ENCODE measurements at regions not wholly inside any gene's neighbourhood (a gene's known extent, or its start where the extent isn't known, plus 50 kb on each side); places are given as distances from the start of the nearest gene placed in this dataset.
"Not testable (repeated sequence)": the region's sequence is repeated elsewhere in the genome, so short reads cannot be mapped to it uniquely, and the experiment has no call there.

- H3K4me1 ChIP-seq (replicated peaks; ENCODE audit: insufficient read depth); POLR2A ChIA-PET (ENCODE audit: unreplicated experiment); DNase-seq; H3F3A ChIP-seq (ENCODE audit: insufficient read depth, low read depth); CTCF ChIA-PET; H3K36me3 ChIP-seq (ENCODE audit: low read depth); H3K4me3 ChIP-seq; H3K79me2 ChIP-seq (ENCODE audit: low read depth); H3K27me3 ChIP-seq (ENCODE audit: insufficient read depth, low read depth); H3K27ac ChIP-seq; H3K9me2 ChIP-seq (ENCODE audit: insufficient read depth); H3K4me2 ChIP-seq; H2AFZ ChIP-seq; BruUV-seq (replicated peaks); H3K9me3 ChIP-seq (ENCODE audit: insufficient read depth, low read depth); intact Hi-C loops (cut with micrococcal nuclease; ENCODE audit: unreplicated experiment); H4K20me1 ChIP-seq (ENCODE audit: insufficient read depth): not testable (repeated sequence)
Measured at GRCh38 chr15:44829150-44829549, 92.8 kb downstream of the TRIM69 start.

GRCh38 chr15:44830692-44831408, 94.5 kb downstream of the TRIM69 start:
- intact Hi-C loops (cut with micrococcal nuclease; ENCODE audit: unreplicated experiment); H3F3A ChIP-seq (ENCODE audit: insufficient read depth, low read depth); CTCF ChIA-PET; H3K4me2 ChIP-seq; H3K79me2 ChIP-seq (ENCODE audit: low read depth); H4K20me1 ChIP-seq (ENCODE audit: insufficient read depth); H3K4me3 ChIP-seq; H3K9me3 ChIP-seq (ENCODE audit: insufficient read depth, low read depth); POLR2A ChIA-PET (ENCODE audit: unreplicated experiment); H3K4me1 ChIP-seq (replicated peaks; ENCODE audit: insufficient read depth); H3K27me3 ChIP-seq (ENCODE audit: insufficient read depth, low read depth); H3K9me2 ChIP-seq (ENCODE audit: insufficient read depth); BruUV-seq (replicated peaks); H3K36me3 ChIP-seq (ENCODE audit: low read depth); H2AFZ ChIP-seq: not testable (repeated sequence)
- peak; percentile 69 to 70 for DNase-seq
- H3K27ac ChIP-seq = peak overlapping the region; percentile 49

- CTCF ChIA-PET; H4K20me1 ChIP-seq (ENCODE audit: insufficient read depth); H3K9me2 ChIP-seq (ENCODE audit: insufficient read depth); BruUV-seq (replicated peaks); H3K79me2 ChIP-seq (ENCODE audit: low read depth); H3K27me3 ChIP-seq (ENCODE audit: insufficient read depth, low read depth); DNase-seq; H3F3A ChIP-seq (ENCODE audit: insufficient read depth, low read depth); H3K4me1 ChIP-seq (replicated peaks; ENCODE audit: insufficient read depth); H3K4me2 ChIP-seq; H3K9me3 ChIP-seq (ENCODE audit: insufficient read depth, low read depth); H3K36me3 ChIP-seq (ENCODE audit: low read depth); H2AFZ ChIP-seq; H3K4me3 ChIP-seq; intact Hi-C loops (cut with micrococcal nuclease; ENCODE audit: unreplicated experiment): not testable (repeated sequence)
- POLR2A ChIA-PET (ENCODE audit: unreplicated experiment) = interaction anchor here (0.6 kb wide), 1 partner anchor 747 kb away, joined by 9 read pairs; no protein-coding TSS in a partner anchor
- H3K27ac ChIP-seq = peak overlapping the region; percentile 49
Measured at GRCh38 chr15:44831409-44831741, 95.0 kb downstream of the TRIM69 start.

- H4K20me1 ChIP-seq (ENCODE audit: insufficient read depth); H3K27ac ChIP-seq; H3K4me3 ChIP-seq; H2AFZ ChIP-seq; H3F3A ChIP-seq (ENCODE audit: insufficient read depth, low read depth); CTCF ChIA-PET; H3K9me2 ChIP-seq (ENCODE audit: insufficient read depth); intact Hi-C loops (cut with micrococcal nuclease; ENCODE audit: unreplicated experiment); H3K9me3 ChIP-seq (ENCODE audit: insufficient read depth, low read depth); H3K79me2 ChIP-seq (ENCODE audit: low read depth); H3K27me3 ChIP-seq (ENCODE audit: insufficient read depth, low read depth); H3K4me1 ChIP-seq (replicated peaks; ENCODE audit: insufficient read depth); BruUV-seq (replicated peaks); H3K36me3 ChIP-seq (ENCODE audit: low read depth); DNase-seq; H3K4me2 ChIP-seq: not testable (repeated sequence)
- POLR2A ChIA-PET (ENCODE audit: unreplicated experiment) = interaction anchor here (0.6 kb wide), 1 partner anchor 748 kb away, joined by 9 read pairs; no protein-coding TSS in a partner anchor
Measured at GRCh38 chr15:44832133-44832532, 95.8 kb downstream of the TRIM69 start.

GRCh38 chr15:44833081-44833480, 96.8 kb downstream of the TRIM69 start:
- H3K4me1 ChIP-seq (replicated peaks; ENCODE audit: insufficient read depth); H3K9me3 ChIP-seq (ENCODE audit: insufficient read depth, low read depth); H3K4me3 ChIP-seq; H3K79me2 ChIP-seq (ENCODE audit: low read depth); H2AFZ ChIP-seq; H3F3A ChIP-seq (ENCODE audit: insufficient read depth, low read depth); H4K20me1 ChIP-seq (ENCODE audit: insufficient read depth); BruUV-seq (replicated peaks); DNase-seq; intact Hi-C loops (cut with micrococcal nuclease; ENCODE audit: unreplicated experiment); H3K36me3 ChIP-seq (ENCODE audit: low read depth); H3K27me3 ChIP-seq (ENCODE audit: insufficient read depth, low read depth); POLR2A ChIA-PET (ENCODE audit: unreplicated experiment); H3K4me2 ChIP-seq; H3K9me2 ChIP-seq (ENCODE audit: insufficient read depth); H3K27ac ChIP-seq; CTCF ChIA-PET: not testable (repeated sequence)

GRCh38 chr15:44833761-44834160, 97.4 kb downstream of the TRIM69 start:
- DNase-seq = not testable (repeated sequence)

GRCh38 chr15:44835082-44835481, 98.8 kb downstream of the TRIM69 start:
- DNase-seq; H4K20me1 ChIP-seq (ENCODE audit: insufficient read depth); POLR2A ChIA-PET (ENCODE audit: unreplicated experiment); H3K9me2 ChIP-seq (ENCODE audit: insufficient read depth); H3K9me3 ChIP-seq (ENCODE audit: insufficient read depth, low read depth); H3K4me3 ChIP-seq; H3K4me1 ChIP-seq (replicated peaks; ENCODE audit: insufficient read depth); H3F3A ChIP-seq (ENCODE audit: insufficient read depth, low read depth); H2AFZ ChIP-seq; H3K4me2 ChIP-seq; H3K79me2 ChIP-seq (ENCODE audit: low read depth); H3K36me3 ChIP-seq (ENCODE audit: low read depth); H3K27ac ChIP-seq; H3K27me3 ChIP-seq (ENCODE audit: insufficient read depth, low read depth); BruUV-seq (replicated peaks); CTCF ChIA-PET: not testable (repeated sequence)
- intact Hi-C loops (cut with micrococcal nuclease; ENCODE audit: unreplicated experiment) = loop anchor here (5.0 kb wide), 1 partner anchor 173 kb away; the partner anchor contains the start of gene SPG11

More at GRCh38 chr15:44833761-44834160, 97.4 kb downstream of the TRIM69 start:
- H3K9me2 ChIP-seq (ENCODE audit: insufficient read depth); H3K36me3 ChIP-seq (ENCODE audit: low read depth); intact Hi-C loops (cut with micrococcal nuclease; ENCODE audit: unreplicated experiment); H4K20me1 ChIP-seq (ENCODE audit: insufficient read depth); H3F3A ChIP-seq (ENCODE audit: insufficient read depth, low read depth); H3K27me3 ChIP-seq (ENCODE audit: insufficient read depth, low read depth); H3K9me3 ChIP-seq (ENCODE audit: insufficient read depth, low read depth); H3K4me2 ChIP-seq; CTCF ChIA-PET; H3K27ac ChIP-seq; H3K4me1 ChIP-seq (replicated peaks; ENCODE audit: insufficient read depth); BruUV-seq (replicated peaks); H3K79me2 ChIP-seq (ENCODE audit: low read depth); POLR2A ChIA-PET (ENCODE audit: unreplicated experiment); H3K4me3 ChIP-seq; H2AFZ ChIP-seq: not testable (repeated sequence)

Measured in PC-9 (cell line).